HG02840 (cell line): ENCODE measurements at regions not wholly inside any gene's neighbourhood (a gene's known extent, or its start where the extent isn't known, plus 50 kb on each side); places are given as distances from the start of the nearest gene placed in this dataset.

Experiments used
- ATAC-seq: cut with Tn5 transposase; IDR thresholded peaks from one replicate; pipeline ENCODE4 v1.9.1; 2021; ENCODE audit warnings: mild to moderate bottlenecking, moderate library complexity, moderate number of reproducible peaks; ENCODE audit not compliant: unreplicated experiment, low FRiP score

- no peak for ATAC-seq
Measured at GRCh38 chr5:20500546-20500945, 512.5 kb upstream of the CDH18 start.

- no peak for ATAC-seq
Measured at GRCh38 chr5:20498926-20499325, 510.9 kb upstream of the CDH18 start.

GRCh38 chr5:20498102-20498501 lies 510.1 kb upstream of the CDH18 start:
- no peak for ATAC-seq

GRCh38 chr5:20497356-20497755 lies 509.4 kb upstream of the CDH18 start:
- ATAC-seq: no peak

- ATAC-seq: no peak
Measured at GRCh38 chr5:20494706-20495105, 506.7 kb upstream of the CDH18 start.

- no peak for ATAC-seq
Measured at GRCh38 chr5:20486826-20487225, 498.8 kb upstream of the CDH18 start.

GRCh38 chr5:20476016-20476415 lies 488.0 kb upstream of the CDH18 start:
- ATAC-seq: no peak

- ATAC-seq: no peak
Measured at GRCh38 chr5:20470997-20471396, 483.0 kb upstream of the CDH18 start.

- no peak for ATAC-seq
Measured at GRCh38 chr5:20469792-20470191, 481.8 kb upstream of the CDH18 start.

GRCh38 chr5:20469390-20469789 lies 481.4 kb upstream of the CDH18 start:
- ATAC-seq: no peak

GRCh38 chr5:20466512-20466911 lies 478.5 kb upstream of the CDH18 start:
- ATAC-seq: no peak

- ATAC-seq: no peak
Measured at GRCh38 chr5:20463206-20463605, 475.2 kb upstream of the CDH18 start.

- ATAC-seq: no peak
Measured at GRCh38 chr5:20446121-20446520, 458.1 kb upstream of the CDH18 start.

GRCh38 chr5:20445326-20445860 lies 457.4 kb upstream of the CDH18 start:
- ATAC-seq: no peak

- ATAC-seq: no peak
Measured at GRCh38 chr5:20434786-20435185, 446.8 kb upstream of the CDH18 start.

GRCh38 chr5:20420991-20421595 lies 433.1 kb upstream of the CDH18 start:
- ATAC-seq: no peak
